ENCODE measurements at regions not wholly inside any gene's neighbourhood (a gene's known extent, or its start where the extent isn't known, plus 50 kb on each side); places are given as distances from the start of the nearest gene placed in this dataset.

DNA sequence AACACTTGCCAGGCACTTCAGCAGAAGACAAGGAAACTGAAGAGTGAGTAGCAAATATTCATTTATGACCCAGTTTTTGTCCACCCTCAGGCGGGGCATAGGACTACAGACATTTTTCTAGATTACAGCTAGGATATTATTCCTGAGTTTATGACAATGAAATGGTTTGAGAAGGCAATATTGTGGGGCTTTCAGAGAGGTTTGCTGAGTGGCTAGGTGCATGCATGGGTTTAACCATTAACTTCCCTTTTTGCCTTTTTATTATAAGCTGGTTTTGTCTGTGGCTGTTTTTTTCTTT is 104.0 kb upstream of the BCAT1 start (continued):
- TF ChIP-seq SIN3A (IDR thresholded peaks at IDR 0.05; ENCODE audit: low read depth, low read length), result 0 out of 2 replicates have a peak, but pooled peaks have one; percentile 34

DNA sequence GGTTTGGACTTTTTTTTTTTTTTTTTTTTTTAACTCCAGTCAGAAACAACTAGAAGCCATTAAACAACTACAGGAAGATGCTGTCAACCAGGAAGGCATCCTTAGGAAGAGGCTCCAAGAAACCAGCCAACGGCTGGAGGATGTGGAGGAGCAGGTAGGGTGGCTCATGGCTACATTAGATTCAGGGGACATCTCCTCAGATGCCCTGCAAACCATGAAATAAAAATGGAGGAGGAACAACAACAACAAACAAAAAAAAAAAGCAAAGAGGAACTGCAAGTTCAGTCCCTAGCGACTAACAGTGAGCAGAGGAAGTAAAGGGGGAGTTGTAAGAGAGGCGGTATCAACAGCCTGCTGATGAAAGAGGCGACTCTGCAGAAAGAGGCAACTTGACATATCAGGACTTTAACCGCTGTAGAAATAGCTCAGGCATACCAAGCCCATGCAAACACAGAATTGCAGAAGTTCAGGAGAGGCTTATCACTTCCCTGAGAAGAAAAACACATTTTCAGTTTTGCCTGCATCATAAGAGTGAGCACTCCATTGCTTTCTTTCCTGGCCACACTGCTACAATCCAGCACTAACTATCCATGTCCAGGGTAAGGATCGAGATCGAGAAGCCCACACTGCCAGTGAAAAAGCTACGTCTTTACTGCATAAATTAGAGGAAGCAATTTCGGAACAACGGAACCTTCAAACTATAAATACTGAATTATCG is 103.5 kb upstream of the BCAT1 start:
- Histone ChIP-seq H2AFZ (ENCODE audit: control insufficient read depth, low read depth, low read length) (peak overlapping the region; percentile 41), H3K79me2 (ENCODE audit: control insufficient read depth, insufficient read depth, low read length) (peaks cover 49% of the 10 kb centered on the region), H4K20me1 (ENCODE audit: control insufficient read depth, insufficient read depth) (no peaks in the 10 kb centered on the region), H3K27ac (ENCODE audit: control insufficient read depth, insufficient read depth) (peak overlapping the region; percentile 92), H3K27me3 (replicated peaks in 1 of 2; ENCODE audit: control insufficient read depth in 2 of 2, insufficient read depth in 2 of 2, low read length in 1 of 2) (no peaks in the 10 kb centered on the region), H3K9ac (ENCODE audit: control insufficient read depth, insufficient read depth, low read length) (peak overlapping the region; percentile 87), H3K4me3 (peak overlapping the region; percentile 83), H3K36me3 (ENCODE audit: control insufficient read depth in 2 of 2, insufficient read depth in 2 of 2, low read length in 1 of 2) (0 out of 4 replicates have a peak, but pooled peaks cover 0 to 2% of the 10 kb centered on the region in 2 experiments), H3K9me3 (replicated peaks; ENCODE audit: control insufficient read depth, insufficient read depth, low read length) (peaks cover 2% of the 10 kb centered on the region; the same call in 2 of the 3 replicates), H3K4me1 (ENCODE audit: control insufficient read depth, insufficient read depth, low read length) (peaks cover 14% of the 10 kb centered on the region; the same call in 1 of the 2 replicates), H3K4me2 (ENCODE audit: control insufficient read depth, insufficient read depth) (peak overlapping the region; percentile 77)
- WGBS (ENCODE audit: insufficient coverage, insufficient replicate concordance, low lambda C conversion rate, missing lambda C conversion rate), result under 1% methylated on average over 11 of the region's 11 CpGs
- ChIA-PET POLR2A (interaction anchor here (0.6 to 13.3 kb wide), 19 partner anchors 9 to 240 kb away, joined by 3 to 297 read pairs (median 8); no protein-coding TSS in a partner anchor), RAD21 (ENCODE audit: unreplicated experiment) (interaction anchor here (0.6 to 13.0 kb wide), 28 partner anchors 8 to 335 kb away, joined by 3 to 462 read pairs (median 5); partner anchors contain the start of genes DNAI7 and ETFRF1), CTCF (interaction anchor here (0.6 to 9.8 kb wide), 15 partner anchors 9 to 214 kb away, joined by 3 to 141 read pairs (median 6); no protein-coding TSS in a partner anchor), SMC1A (ENCODE audit: uncharacterized antibody, unreplicated experiment) (interaction anchor here (0.6 to 15.4 kb wide), 25 partner anchors 10 to 250 kb away, joined by 3 to 526 read pairs (median 5); partner anchors contain the start of gene BCAT1)
- FAIRE-seq (peak; percentile 77), ATAC-seq (peak; percentile 79), DNase-seq (ENCODE audit: low read depth, low spot score) (peak; percentile 93)
- BruUV-seq (replicated peaks), result no TSS peak
- intact Hi-C loops (cut with micrococcal nuclease; ENCODE audit: unreplicated experiment) (loop anchor here (1.0 to 5.0 kb wide), 3 partner anchors 32 to 215 kb away; no protein-coding TSS in a partner anchor), in situ Hi-C loops (cut with MboI) (no loop called here)
- TF ChIP-seq CREM (IDR thresholded peaks at IDR 0.05; ENCODE audit: low read depth) (no peak; the same call in 1 of the 2 replicates), RAD21 (IDR thresholded peaks at IDR 0.05; ENCODE audit: insufficient read depth, low read depth, low read length) (no peak), SMC3 (IDR thresholded peaks at IDR 0.05; ENCODE audit: borderline replicate concordance, low read length) (0 out of 2 replicates have a peak, but pooled peaks have one; percentile 15), ZNF274 (IDR thresholded peaks at IDR 0.05; ENCODE audit: insufficient read depth, insufficient read length) (no peak), TCF3 (IDR thresholded peaks at IDR 0.05; ENCODE audit: borderline replicate concordance, insufficient read depth, low read depth, low read length) (0 out of 2 replicates have a peak, but pooled peaks have one; percentile 15), NBN (IDR thresholded peaks at IDR 0.05) (peak; percentile 87), ZBTB33 (IDR thresholded peaks at IDR 0.05) (no peak), KAT2A (conservative IDR thresholded peaks at IDR 0.05; ENCODE audit: control insufficient read depth, low read depth, low read length) (no peak)
- TF ChIP-seq, protein P1, sequence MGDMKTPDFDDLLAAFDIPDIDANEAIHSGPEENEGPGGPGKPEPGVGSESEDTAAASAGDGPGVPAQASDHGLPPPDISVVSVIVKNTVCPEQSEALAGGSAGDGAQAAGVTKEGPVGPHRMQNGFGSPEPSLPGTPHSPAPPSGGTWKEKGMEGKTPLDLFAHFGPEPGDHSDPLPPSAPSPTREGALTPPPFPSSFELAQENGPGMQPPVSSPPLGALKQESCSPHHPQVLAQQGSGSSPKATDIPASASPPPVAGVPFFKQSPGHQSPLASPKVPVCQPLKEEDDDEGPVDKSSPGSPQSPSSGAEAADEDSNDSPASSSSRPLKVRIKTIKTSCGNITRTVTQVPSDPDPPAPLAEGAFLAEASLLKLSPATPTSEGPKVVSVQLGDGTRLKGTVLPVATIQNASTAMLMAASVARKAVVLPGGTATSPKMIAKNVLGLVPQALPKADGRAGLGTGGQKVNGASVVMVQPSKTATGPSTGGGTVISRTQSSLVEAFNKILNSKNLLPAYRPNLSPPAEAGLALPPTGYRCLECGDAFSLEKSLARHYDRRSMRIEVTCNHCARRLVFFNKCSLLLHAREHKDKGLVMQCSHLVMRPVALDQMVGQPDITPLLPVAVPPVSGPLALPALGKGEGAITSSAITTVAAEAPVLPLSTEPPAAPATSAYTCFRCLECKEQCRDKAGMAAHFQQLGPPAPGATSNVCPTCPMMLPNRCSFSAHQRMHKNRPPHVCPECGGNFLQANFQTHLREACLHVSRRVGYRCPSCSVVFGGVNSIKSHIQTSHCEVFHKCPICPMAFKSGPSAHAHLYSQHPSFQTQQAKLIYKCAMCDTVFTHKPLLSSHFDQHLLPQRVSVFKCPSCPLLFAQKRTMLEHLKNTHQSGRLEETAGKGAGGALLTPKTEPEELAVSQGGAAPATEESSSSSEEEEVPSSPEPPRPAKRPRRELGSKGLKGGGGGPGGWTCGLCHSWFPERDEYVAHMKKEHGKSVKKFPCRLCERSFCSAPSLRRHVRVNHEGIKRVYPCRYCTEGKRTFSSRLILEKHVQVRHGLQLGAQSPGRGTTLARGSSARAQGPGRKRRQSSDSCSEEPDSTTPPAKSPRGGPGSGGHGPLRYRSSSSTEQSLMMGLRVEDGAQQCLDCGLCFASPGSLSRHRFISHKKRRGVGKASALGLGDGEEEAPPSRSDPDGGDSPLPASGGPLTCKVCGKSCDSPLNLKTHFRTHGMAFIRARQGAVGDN (IDR thresholded peaks at IDR 0.05), result 0 out of 2 replicates have a peak, but pooled peaks have one; percentile 42
- TF ChIP-seq, protein P2, sequence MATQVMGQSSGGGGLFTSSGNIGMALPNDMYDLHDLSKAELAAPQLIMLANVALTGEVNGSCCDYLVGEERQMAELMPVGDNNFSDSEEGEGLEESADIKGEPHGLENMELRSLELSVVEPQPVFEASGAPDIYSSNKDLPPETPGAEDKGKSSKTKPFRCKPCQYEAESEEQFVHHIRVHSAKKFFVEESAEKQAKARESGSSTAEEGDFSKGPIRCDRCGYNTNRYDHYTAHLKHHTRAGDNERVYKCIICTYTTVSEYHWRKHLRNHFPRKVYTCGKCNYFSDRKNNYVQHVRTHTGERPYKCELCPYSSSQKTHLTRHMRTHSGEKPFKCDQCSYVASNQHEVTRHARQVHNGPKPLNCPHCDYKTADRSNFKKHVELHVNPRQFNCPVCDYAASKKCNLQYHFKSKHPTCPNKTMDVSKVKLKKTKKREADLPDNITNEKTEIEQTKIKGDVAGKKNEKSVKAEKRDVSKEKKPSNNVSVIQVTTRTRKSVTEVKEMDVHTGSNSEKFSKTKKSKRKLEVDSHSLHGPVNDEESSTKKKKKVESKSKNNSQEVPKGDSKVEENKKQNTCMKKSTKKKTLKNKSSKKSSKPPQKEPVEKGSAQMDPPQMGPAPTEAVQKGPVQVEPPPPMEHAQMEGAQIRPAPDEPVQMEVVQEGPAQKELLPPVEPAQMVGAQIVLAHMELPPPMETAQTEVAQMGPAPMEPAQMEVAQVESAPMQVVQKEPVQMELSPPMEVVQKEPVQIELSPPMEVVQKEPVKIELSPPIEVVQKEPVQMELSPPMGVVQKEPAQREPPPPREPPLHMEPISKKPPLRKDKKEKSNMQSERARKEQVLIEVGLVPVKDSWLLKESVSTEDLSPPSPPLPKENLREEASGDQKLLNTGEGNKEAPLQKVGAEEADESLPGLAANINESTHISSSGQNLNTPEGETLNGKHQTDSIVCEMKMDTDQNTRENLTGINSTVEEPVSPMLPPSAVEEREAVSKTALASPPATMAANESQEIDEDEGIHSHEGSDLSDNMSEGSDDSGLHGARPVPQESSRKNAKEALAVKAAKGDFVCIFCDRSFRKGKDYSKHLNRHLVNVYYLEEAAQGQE (IDR thresholded peaks at IDR 0.05; ENCODE audit: low read depth, low read length), result 0 out of 2 replicates have a peak, but pooled peaks have one; percentile 16
